ENCODE measurements at regions not wholly inside any gene's neighbourhood (a gene's known extent, or its start where the extent isn't known, plus 50 kb on each side); places are given as distances from the start of the nearest gene placed in this dataset.
A peak's percentile ranks its signal among the peaks of the same experiment; 100 is the strongest.

DNA sequence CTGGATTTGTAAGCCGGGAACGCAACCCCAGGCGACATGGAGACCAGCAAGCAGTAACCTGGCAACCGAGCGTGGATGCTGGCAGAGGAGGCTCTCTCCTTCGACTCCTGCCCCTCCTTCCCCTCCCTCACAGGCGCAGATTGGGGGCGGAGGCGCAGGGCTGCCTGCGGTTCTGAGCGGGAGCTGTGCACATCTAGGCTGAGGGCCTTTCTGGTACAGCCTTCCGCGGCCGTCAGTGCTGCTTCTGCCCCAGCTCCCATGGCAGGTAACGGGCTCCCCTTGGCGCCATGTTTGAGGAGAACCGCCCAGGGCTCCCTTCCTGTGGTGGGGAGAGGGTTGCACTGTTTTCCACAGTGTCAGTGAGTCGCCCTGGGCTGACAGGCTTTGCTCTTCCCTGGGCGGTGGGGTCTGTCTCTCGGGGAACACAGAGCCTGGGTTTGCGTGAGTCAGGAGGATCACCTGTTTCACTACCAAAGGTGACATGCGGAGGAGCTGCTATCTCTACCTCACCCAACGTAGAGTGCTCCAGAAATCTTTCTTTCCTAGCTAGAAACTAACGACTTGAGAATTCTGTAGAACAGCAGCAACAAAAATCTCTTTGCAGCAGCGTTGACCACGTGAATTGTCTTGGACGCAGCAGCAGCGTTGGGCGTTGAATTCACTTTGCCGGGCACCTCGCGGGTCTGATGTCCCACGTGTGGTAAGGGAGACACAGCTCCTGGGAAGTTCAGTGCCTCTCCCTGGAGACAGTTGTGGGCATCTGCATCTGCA, 154.8 kb upstream of the COBL start:
- 16 to 23% methylated on average over 33 of the region's 33 CpGs for WGBS, 2 donors
- TF ChIP-seq, protein P1, sequence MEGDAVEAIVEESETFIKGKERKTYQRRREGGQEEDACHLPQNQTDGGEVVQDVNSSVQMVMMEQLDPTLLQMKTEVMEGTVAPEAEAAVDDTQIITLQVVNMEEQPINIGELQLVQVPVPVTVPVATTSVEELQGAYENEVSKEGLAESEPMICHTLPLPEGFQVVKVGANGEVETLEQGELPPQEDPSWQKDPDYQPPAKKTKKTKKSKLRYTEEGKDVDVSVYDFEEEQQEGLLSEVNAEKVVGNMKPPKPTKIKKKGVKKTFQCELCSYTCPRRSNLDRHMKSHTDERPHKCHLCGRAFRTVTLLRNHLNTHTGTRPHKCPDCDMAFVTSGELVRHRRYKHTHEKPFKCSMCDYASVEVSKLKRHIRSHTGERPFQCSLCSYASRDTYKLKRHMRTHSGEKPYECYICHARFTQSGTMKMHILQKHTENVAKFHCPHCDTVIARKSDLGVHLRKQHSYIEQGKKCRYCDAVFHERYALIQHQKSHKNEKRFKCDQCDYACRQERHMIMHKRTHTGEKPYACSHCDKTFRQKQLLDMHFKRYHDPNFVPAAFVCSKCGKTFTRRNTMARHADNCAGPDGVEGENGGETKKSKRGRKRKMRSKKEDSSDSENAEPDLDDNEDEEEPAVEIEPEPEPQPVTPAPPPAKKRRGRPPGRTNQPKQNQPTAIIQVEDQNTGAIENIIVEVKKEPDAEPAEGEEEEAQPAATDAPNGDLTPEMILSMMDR (IDR thresholded peaks at IDR 0.05) = no peak
- Histone ChIP-seq H3K36me3 (no peaks in the 10 kb centered on the region), H3K4me3 (no peak overlapping the region), H3K27me3 (peaks cover 0 to 38% (median 18%) of the 10 kb centered on the region in 7 donors), H3K4me1 (no peaks in the 10 kb centered on the region), H3K9me3 (peaks cover 0 to 6% (median 0%) of the 10 kb centered on the region in 11 donors), H3K27ac (no peak overlapping the region)
- DNase-seq (no peak), ATAC-seq (peak in 1 of 8 donors; percentile 37)
- intact Hi-C loops (cut with DNase I) = no loop called here

DNA sequence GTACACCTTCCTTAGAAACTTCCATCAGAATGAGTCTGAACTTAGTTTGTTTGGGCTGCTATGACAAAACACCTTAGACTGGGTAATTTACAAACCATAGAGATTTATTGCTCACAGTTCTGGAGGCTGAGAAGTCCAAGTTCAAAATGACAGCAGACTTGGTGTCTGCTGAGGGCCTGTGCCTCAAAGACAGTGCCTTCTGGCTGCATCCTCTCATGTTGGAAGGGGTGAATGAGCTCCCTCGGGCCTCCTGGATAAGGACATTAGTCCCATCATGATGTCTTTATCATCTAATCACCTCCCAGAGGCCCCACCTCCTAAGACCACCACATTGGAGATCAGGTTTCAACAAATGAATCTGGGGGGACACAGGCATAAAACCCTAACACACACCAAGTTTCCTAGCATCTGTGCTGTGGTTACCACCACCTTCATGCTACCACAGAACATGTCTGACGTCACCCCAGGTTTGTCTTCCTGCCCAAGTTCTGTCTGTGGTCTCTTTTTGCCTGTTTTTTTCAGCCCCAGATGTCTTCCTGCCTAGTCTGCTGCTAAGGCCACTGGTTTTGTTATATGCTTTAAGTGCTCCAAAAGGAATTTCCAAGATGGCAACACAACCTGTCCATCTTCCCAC, 150.9 kb upstream of the COBL start:
- H3K36me3 ChIP-seq = no peaks in the 10 kb centered on the region
- TF ChIP-seq, protein P1 (IDR thresholded peaks at IDR 0.05) = no peak
- H3K4me1 ChIP-seq = no peaks in the 10 kb centered on the region
- 55 to 57% methylated on average over 2 of the region's 2 CpGs for WGBS, 2 donors
- H3K9me3 ChIP-seq = peaks cover 0 to 6% (median 0%) of the 10 kb centered on the region in 11 donors
- no peak overlapping the region for H3K27ac ChIP-seq
- no peak overlapping the region for H3K4me3 ChIP-seq
- H3K27me3 ChIP-seq = peaks cover 0 to 26% (median 18%) of the 10 kb centered on the region in 7 donors
- intact Hi-C loops (cut with DNase I) = no loop called here
- DNase-seq = no peak
- no peak for ATAC-seq

DNA sequence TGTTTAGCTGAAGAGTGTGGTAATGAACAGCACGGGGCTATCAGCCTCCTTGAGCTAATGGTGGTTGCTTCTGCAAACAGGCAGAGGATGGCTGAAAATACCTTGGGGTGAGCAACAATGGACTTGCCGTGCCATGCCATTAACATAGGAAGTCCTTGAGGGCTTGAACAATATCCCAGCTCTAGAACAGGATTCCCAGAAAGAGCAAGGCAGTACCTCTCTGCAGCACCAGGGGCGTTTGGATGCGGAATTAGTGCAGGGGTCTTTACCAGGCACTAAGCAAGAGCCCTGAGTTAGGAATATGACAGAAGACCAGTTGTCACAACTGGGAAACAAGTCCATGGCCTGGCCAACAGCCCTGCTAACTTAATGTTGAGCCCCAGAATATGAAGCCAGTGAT, 143.2 kb upstream of the COBL start:
- WGBS, 2 donors = 64 to 68% methylated on average over 4 of the region's 4 CpGs
- no peaks in the 10 kb centered on the region for H3K4me1 ChIP-seq
- H3K4me3 ChIP-seq = no peak overlapping the region

DNA sequence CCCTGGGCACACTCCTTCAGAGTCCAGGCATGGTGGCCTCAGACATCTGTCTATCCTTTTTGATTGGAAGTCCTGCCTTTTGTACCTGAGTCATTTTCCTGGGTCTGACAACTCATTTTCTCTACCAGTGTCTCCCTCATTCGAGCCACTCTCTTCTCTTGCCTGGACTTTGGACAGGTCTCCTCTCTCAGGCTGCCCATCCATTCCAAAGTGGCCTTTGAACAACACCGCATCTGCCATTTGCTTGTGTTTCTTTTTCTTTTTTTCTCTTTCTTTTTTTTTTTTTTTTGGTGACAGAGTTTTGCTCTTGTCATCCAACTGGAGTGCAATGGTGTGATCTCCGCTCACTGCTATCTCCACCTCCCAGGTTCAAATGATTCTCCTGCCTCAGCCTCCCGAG, 142.1 kb upstream of the COBL start:
- Histone ChIP-seq H3K9me3 (no peaks in the 10 kb centered on the region), H3K27ac (no peak overlapping the region), H3K36me3 (no peaks in the 10 kb centered on the region), H3K27me3 (peaks cover 0 to 3% (median 0%) of the 10 kb centered on the region in 7 donors), H3K4me1 (no peaks in the 10 kb centered on the region), H3K4me3 (no peak overlapping the region)
- no peak for ATAC-seq
- TF ChIP-seq, protein P1 (IDR thresholded peaks at IDR 0.05) = no peak
- no peak for DNase-seq
- intact Hi-C loops (cut with DNase I) = no loop called here
- 89 to 90% methylated on average over 4 of the region's 4 CpGs for WGBS, 2 donors

More for the DNA sequence above, 143.2 kb upstream of the COBL start:
- intact Hi-C loops (cut with DNase I) = no loop called here
- no peaks in the 10 kb centered on the region for H3K9me3 ChIP-seq
- TF ChIP-seq, protein P1 (IDR thresholded peaks at IDR 0.05) = no peak
- DNase-seq (no peak), ATAC-seq (no peak)
- H3K36me3 ChIP-seq = no peaks in the 10 kb centered on the region
- H3K27me3 ChIP-seq = peaks cover 0 to 3% (median 0%) of the 10 kb centered on the region in 7 donors
- H3K27ac ChIP-seq = no peak overlapping the region

All from heart right ventricle (tissue), 16 donors.